BJ (cell line): ENCODE measurements at regions not wholly inside any gene's neighbourhood (a gene's known extent, or its start where the extent isn't known, plus 50 kb on each side); places are given as distances from the start of the nearest gene placed in this dataset.

Experiments
- CTCF ChIA-PET: fragments of 350-600 bp; formaldehyde crosslinking; extraction: SDS; loops from one replicate; lab custom pipeline; 2021; ENCODE audit warnings: antibody characterized with exemption, inconsistent platforms; lab: Yijun Ruan, JAX
- POLR2A ChIA-PET: fragments of 300-600 bp; sonication (Branson Sonifier 250); formaldehyde crosslinking; extraction: SDS; loops from one replicate; lab custom pipeline; 2021; ENCODE audit warnings: antibody characterized with exemption; lab: Charles Lee
- DNase-seq: peaks from one replicate; pipeline ENCODE4 v3.0.0-alpha.2; 2011; ENCODE audit warnings: low read depth
- H3K27me3 ChIP-seq: 2 replicates; pipeline ENCODE4 v1.6.0; 2011; ENCODE audit warnings: low read length; ENCODE audit not compliant: control insufficient read depth, insufficient read depth
- H3K36me3 ChIP-seq: 2 replicates; pipeline ENCODE4 v1.5.1; 2011; ENCODE audit warnings: low read length; ENCODE audit not compliant: control insufficient read depth, insufficient read depth
- H3K4me3 ChIP-seq: 2 replicates; pipeline ENCODE4 v1.5.1; 2011; ENCODE audit warnings: low read depth, mild to moderate bottlenecking, control low read depth, low read length
- TF ChIP-seq, protein P1 (sequence below): IDR thresholded peaks from 2 replicates; pipeline ENCODE4 v1.5.1; 2011; ENCODE audit warnings: low read depth, mild to moderate bottlenecking, control low read depth, inconsistent platforms, low read length, moderate library complexity; ENCODE audit not compliant: insufficient read depth

GRCh38 chr4:120005527-120005926, 61.1 kb downstream of the MAD2L1 start:
- no peak for DNase-seq
- ChIA-PET CTCF (no interaction called here), POLR2A (no interaction called here)
- TF ChIP-seq, protein P1, sequence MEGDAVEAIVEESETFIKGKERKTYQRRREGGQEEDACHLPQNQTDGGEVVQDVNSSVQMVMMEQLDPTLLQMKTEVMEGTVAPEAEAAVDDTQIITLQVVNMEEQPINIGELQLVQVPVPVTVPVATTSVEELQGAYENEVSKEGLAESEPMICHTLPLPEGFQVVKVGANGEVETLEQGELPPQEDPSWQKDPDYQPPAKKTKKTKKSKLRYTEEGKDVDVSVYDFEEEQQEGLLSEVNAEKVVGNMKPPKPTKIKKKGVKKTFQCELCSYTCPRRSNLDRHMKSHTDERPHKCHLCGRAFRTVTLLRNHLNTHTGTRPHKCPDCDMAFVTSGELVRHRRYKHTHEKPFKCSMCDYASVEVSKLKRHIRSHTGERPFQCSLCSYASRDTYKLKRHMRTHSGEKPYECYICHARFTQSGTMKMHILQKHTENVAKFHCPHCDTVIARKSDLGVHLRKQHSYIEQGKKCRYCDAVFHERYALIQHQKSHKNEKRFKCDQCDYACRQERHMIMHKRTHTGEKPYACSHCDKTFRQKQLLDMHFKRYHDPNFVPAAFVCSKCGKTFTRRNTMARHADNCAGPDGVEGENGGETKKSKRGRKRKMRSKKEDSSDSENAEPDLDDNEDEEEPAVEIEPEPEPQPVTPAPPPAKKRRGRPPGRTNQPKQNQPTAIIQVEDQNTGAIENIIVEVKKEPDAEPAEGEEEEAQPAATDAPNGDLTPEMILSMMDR, result no peak
- Histone ChIP-seq H3K27me3 (no peaks in the 10 kb centered on the region), H3K36me3 (no peaks in the 10 kb centered on the region), H3K4me3 (no peak overlapping the region)

GRCh38 chr4:120005076-120005475, 61.6 kb downstream of the MAD2L1 start:
- H3K27me3 ChIP-seq, result no peaks in the 10 kb centered on the region
- CTCF ChIA-PET, result no interaction called here

DNA sequence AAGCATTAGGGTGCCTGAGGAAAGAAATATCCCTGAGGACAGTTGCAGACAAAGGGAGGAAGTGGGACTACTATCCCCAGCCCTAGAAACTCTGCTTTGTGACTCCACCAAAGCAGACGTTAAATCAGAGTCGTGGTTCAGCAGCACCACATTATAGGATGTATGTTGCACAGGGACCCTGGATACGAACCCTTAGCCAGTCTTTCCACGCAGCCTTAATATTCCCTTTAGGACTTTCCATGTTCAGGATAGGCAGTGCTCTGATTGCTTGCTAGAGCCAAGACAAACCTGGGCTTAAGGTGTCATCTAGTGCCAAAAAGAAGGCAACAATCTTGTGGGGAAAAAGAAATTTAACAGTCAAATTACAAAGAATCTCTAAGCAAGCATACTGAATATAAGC, 62.6 kb downstream of the MAD2L1 start:
- no peak for DNase-seq
- CTCF ChIA-PET, result no interaction called here
- TF ChIP-seq, protein P1, result no peak
- Histone ChIP-seq H3K36me3 (no peaks in the 10 kb centered on the region), H3K27me3 (no peaks in the 10 kb centered on the region), H3K4me3 (no peak overlapping the region)
- POLR2A ChIA-PET, result no interaction called here

More at GRCh38 chr4:120005076-120005475, 61.6 kb downstream of the MAD2L1 start:
- H3K4me3 ChIP-seq, result no peak overlapping the region
- POLR2A ChIA-PET, result no interaction called here
- TF ChIP-seq, protein P1, result no peak
- no peaks in the 10 kb centered on the region for H3K36me3 ChIP-seq
- DNase-seq, result no peak

- POLR2A ChIA-PET, result no interaction called here
- no peaks in the 10 kb centered on the region for H3K36me3 ChIP-seq
- CTCF ChIA-PET, result interaction anchor here (1.0 kb wide), 1 partner anchor 375 kb away, joined by 3 read pairs; the partner anchor contains the start of gene PDE5A
- no peak overlapping the region for H3K4me3 ChIP-seq
- no peak for DNase-seq
- H3K27me3 ChIP-seq, result no peaks in the 10 kb centered on the region
- TF ChIP-seq, protein P1, result no peak
Measured at GRCh38 chr4:120003193-120003592, 63.5 kb downstream of the MAD2L1 start.

DNA sequence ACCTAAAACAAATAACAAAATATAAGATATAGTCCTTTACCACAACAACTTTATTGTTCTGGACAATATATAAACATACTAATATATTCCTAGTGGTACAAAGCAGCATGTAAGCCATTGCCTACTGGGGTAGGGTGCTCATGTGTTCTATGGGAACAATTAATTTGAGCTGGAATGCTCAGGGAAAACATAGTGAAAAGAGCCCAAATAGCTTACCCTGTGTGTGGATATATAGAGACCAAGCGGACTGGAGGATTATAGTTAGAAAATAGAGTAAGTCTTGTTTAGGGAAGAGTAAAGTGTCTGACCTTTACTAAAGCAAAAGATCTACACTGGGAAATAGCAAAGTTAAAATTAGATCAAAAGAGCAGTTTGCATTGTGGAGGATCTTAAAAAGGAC, 64.8 kb downstream of the MAD2L1 start:
- no peaks in the 10 kb centered on the region for H3K27me3 ChIP-seq
- H3K4me3 ChIP-seq, result no peak overlapping the region
- no peak for DNase-seq
- ChIA-PET CTCF (no interaction called here), POLR2A (no interaction called here)
- TF ChIP-seq, protein P1, result no peak
- H3K36me3 ChIP-seq, result no peaks in the 10 kb centered on the region
